GM12801 (cell line): ENCODE measurements at regions not wholly inside any gene's neighbourhood (a gene's known extent, or its start where the extent isn't known, plus 50 kb on each side); places are given as distances from the start of the nearest gene placed in this dataset.

ENCODE experiments used
- CTCF ChIP-seq: IDR thresholded peaks from one replicate; pipeline ENCODE4 v1.5.1; 2011; ENCODE audit warnings: control low read depth; ENCODE audit not compliant: insufficient read length; ENCODE audit errors: extremely low read depth

DNA sequence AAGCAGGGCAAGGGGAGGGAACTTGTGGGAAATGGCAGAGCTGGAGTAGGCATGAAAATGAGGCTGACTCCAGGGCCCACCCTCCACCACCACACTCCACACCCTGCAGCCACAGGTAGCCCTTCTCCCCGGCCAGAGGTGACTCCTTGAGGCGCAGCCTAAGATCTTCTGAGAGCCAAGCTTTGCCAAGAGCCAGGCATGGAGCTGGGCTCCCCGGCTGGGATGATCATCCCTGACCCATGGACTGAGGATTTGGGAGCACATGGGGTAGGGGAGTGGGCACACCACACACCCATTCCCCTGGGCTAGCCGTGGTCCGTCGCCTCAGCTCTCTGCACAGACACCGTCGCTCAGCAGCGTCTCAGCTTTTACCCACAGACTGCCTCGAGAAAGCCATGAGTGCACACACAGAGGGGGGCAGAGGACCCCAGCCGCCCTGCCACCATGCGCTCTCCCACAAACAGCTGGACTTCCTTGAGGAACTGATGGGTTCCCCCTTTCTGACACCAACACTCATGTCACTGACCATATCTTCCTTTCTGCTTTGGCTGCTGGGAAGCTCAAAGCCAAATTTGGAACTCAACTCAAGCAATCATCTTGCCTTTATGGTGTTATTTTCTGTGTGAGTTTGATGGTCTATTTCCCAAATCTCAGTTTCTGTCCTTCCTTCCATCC lies 123.6 kb upstream of the RUNX3 start:
- TF ChIP-seq CTCF, result no peak

GRCh38 chr1:25051906-25052305 lies 121.8 kb upstream of the RUNX3 start:
- no peak for TF ChIP-seq CTCF

- no peak for TF ChIP-seq CTCF
Observed at GRCh38 chr1:25051504-25051903, 121.4 kb upstream of the RUNX3 start.

DNA sequence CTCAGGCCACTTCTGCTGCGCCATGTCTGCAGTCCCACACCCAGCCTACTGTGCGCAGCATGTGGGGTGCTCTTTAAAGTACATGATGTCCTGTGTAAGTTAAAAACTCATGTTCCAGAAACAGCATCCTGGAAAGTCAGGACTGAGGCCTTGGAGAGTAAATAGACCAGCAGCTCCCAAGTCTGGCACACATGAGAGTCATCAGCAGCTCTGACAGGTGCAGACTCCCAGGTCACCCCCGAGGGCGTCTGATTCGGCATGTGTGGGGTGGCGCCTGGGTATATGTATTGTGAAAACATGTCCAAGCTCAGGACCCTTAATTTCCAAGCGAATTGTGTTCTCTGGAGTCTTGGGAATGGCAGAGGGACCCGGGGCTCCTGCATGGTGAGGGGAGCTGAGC lies 120.1 kb upstream of the RUNX3 start:
- no peak for TF ChIP-seq CTCF

DNA sequence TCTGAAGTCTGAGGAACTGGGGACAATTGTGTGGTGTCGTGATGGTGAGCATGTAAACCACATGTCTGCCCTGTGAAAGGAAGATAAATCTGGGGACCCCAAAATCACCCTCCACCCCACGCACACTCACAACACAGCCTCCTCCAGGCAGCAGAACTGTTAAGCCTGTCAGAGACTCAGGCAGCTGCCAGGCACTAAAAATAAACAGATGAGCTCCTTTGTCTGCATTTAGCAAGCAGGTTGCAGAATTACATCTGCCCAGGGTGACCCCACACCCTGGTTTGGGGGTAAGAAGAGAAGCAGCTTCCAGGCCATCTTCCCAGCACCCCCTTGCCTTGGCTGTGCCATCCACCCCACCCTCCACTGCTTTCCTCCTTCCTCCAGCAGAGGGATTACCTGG lies 119.1 kb upstream of the RUNX3 start:
- no peak for TF ChIP-seq CTCF

- no peak for TF ChIP-seq CTCF
Observed at GRCh38 chr1:25048728-25049127, 118.7 kb upstream of the RUNX3 start.

- TF ChIP-seq CTCF, result no peak
Observed at GRCh38 chr1:25047506-25048240, 117.6 kb upstream of the RUNX3 start.
